GM13977 (cell line): ENCODE measurements at regions not wholly inside any gene's neighbourhood (a gene's known extent, or its start where the extent isn't known, plus 50 kb on each side); places are given as distances from the start of the nearest gene placed in this dataset.

Source experiments
- DNase-seq: peaks from one replicate; pipeline ENCODE4 v3.0.0; 2012; ENCODE audit warnings: low spot score
- CTCF ChIP-seq: IDR thresholded peaks from 2 replicates; pipeline ENCODE4 v1.5.1; 2012; ENCODE audit warnings: mild to moderate bottlenecking, control low read depth; ENCODE audit not compliant: insufficient read depth; ENCODE audit errors: extremely low read depth, missing control alignments
- in situ Hi-C: fragments of 300-500 bp; cut with MboI; formaldehyde crosslinking; loops from one replicate; pipeline ENCODE4 v1.12.0; 2022; ENCODE audit warnings: low sequenced_read_pairs, low pct_unique_long_range_greater_than_20kb, mixed read lengths, inconsistent platforms; ENCODE audit not compliant: unreplicated experiment

GRCh38 chr7:93011351-93012294, 106.2 kb downstream of the SAMD9 start:
- no peak for TF ChIP-seq CTCF
- no peak for DNase-seq
- in situ Hi-C loops: no loop called here

GRCh38 chr7:93008833-93009232, 108.9 kb downstream of the SAMD9 start:
- in situ Hi-C loops: no loop called here
- TF ChIP-seq CTCF: no peak
- DNase-seq: no peak

- in situ Hi-C loops: no loop called here
- no peak for DNase-seq
- TF ChIP-seq CTCF: no peak
Observed at GRCh38 chr7:93006480-93007095, 111.2 kb downstream of the SAMD9 start.

GRCh38 chr7:93004906-93005305, 112.9 kb downstream of the SAMD9 start:
- in situ Hi-C loops: no loop called here
- DNase-seq: no peak

GRCh38 chr7:92997719-92998118, 120.1 kb downstream of the SAMD9 start:
- TF ChIP-seq CTCF: no peak
- in situ Hi-C loops: no loop called here
- no peak for DNase-seq

More at GRCh38 chr7:93004906-93005305, 112.9 kb downstream of the SAMD9 start:
- TF ChIP-seq CTCF: no peak

- no peak for DNase-seq
- in situ Hi-C loops: no loop called here
- no peak for TF ChIP-seq CTCF
Observed at GRCh38 chr7:92997152-92997551, 120.6 kb downstream of the SAMD9 start.
